H7 (cell line): ENCODE measurements at regions not wholly inside any gene's neighbourhood (a gene's known extent, or its start where the extent isn't known, plus 50 kb on each side); places are given as distances from the start of the nearest gene placed in this dataset.

Source experiments
- DNase-seq: peaks from one replicate; pipeline ENCODE4 v3.0.0; 2012
- H3K27me3 ChIP-seq: 2 replicates; pipeline ENCODE4 v1.6.0; 2011; ENCODE audit warnings: mild to moderate bottlenecking, low read length; ENCODE audit not compliant: control insufficient read depth, insufficient read depth
- H3K36me3 ChIP-seq: replicated peaks from 2 replicates; pipeline ENCODE4 v1.5.1; 2011; ENCODE audit warnings: low read length; ENCODE audit not compliant: control insufficient read depth, insufficient read depth
- H3K4me3 ChIP-seq: 2 replicates; pipeline ENCODE4 v1.5.1; 2011; ENCODE audit warnings: low read depth, mild to moderate bottlenecking, control low read depth, low read length, moderate library complexity; ENCODE audit not compliant: insufficient read depth

GRCh38 chr5:31048282-31049270 lies 144.9 kb upstream of the CDH6 start:
- Histone ChIP-seq H3K27me3 (no peaks in the 10 kb centered on the region), H3K36me3 (no peaks in the 10 kb centered on the region), H3K4me3 (no peak overlapping the region)
- no peak for DNase-seq

GRCh38 chr5:31047621-31048020 lies 145.9 kb upstream of the CDH6 start:
- Histone ChIP-seq H3K4me3 (no peak overlapping the region), H3K27me3 (no peaks in the 10 kb centered on the region), H3K36me3 (no peaks in the 10 kb centered on the region)
- DNase-seq = no peak

GRCh38 chr5:31047007-31047406 lies 146.5 kb upstream of the CDH6 start:
- Histone ChIP-seq H3K4me3 (no peak overlapping the region), H3K36me3 (no peaks in the 10 kb centered on the region), H3K27me3 (no peaks in the 10 kb centered on the region)
- DNase-seq = peak; percentile 6

GRCh38 chr5:31036411-31036810 lies 157.1 kb upstream of the CDH6 start:
- no peak for DNase-seq
- H3K4me3 ChIP-seq = no peak overlapping the region
- no peaks in the 10 kb centered on the region for H3K36me3 ChIP-seq
- no peaks in the 10 kb centered on the region for H3K27me3 ChIP-seq

GRCh38 chr5:31033295-31033694 lies 160.2 kb upstream of the CDH6 start:
- Histone ChIP-seq H3K27me3 (no peaks in the 10 kb centered on the region), H3K36me3 (no peaks in the 10 kb centered on the region), H3K4me3 (no peak overlapping the region)
- DNase-seq = no peak

DNA sequence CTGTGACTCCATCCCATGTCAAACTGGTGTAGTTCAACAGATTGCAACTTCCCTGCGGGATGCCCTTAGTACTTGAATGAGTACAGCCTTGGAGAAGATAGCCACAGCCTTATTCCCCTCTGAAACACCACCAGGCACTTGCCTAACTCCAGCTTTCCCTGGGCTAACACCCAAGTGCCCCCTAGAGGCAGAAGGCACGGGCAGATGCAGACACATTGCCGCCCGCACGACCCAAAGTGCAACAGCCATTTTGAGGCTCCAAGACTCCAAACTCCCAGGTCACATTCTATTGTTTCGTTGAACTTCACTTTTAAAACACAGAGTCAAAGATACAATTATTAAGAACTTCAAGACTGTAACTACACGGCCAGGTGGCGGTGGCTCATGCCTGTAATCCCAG lies 163.6 kb upstream of the CDH6 start:
- no peaks in the 10 kb centered on the region for H3K27me3 ChIP-seq
- no peak overlapping the region for H3K4me3 ChIP-seq
- peak; percentile 13 for DNase-seq
- no peaks in the 10 kb centered on the region for H3K36me3 ChIP-seq

- no peaks in the 10 kb centered on the region for H3K36me3 ChIP-seq
- no peak for DNase-seq
- H3K27me3 ChIP-seq = no peaks in the 10 kb centered on the region
- no peak overlapping the region for H3K4me3 ChIP-seq
These were observed 165.8 kb upstream of the CDH6 start for GRCh38 chr5:31027721-31028120.

GRCh38 chr5:31023105-31023504 lies 170.4 kb upstream of the CDH6 start:
- Histone ChIP-seq H3K36me3 (no peaks in the 10 kb centered on the region), H3K4me3 (no peak overlapping the region), H3K27me3 (no peaks in the 10 kb centered on the region)
- DNase-seq = no peak

GRCh38 chr5:31021181-31021624 lies 172.3 kb upstream of the CDH6 start:
- Histone ChIP-seq H3K27me3 (no peaks in the 10 kb centered on the region), H3K36me3 (no peaks in the 10 kb centered on the region), H3K4me3 (no peak overlapping the region)
- no peak for DNase-seq

GRCh38 chr5:31008231-31008630 lies 185.3 kb upstream of the CDH6 start:
- DNase-seq = no peak

GRCh38 chr5:31007672-31008071 lies 185.8 kb upstream of the CDH6 start:
- no peak for DNase-seq
- no peaks in the 10 kb centered on the region for H3K27me3 ChIP-seq
- no peaks in the 10 kb centered on the region for H3K36me3 ChIP-seq
- H3K4me3 ChIP-seq = no peak overlapping the region

More at GRCh38 chr5:31008231-31008630, 185.3 kb upstream of the CDH6 start:
- no peak overlapping the region for H3K4me3 ChIP-seq
- no peaks in the 10 kb centered on the region for H3K36me3 ChIP-seq
- no peaks in the 10 kb centered on the region for H3K27me3 ChIP-seq

DNA sequence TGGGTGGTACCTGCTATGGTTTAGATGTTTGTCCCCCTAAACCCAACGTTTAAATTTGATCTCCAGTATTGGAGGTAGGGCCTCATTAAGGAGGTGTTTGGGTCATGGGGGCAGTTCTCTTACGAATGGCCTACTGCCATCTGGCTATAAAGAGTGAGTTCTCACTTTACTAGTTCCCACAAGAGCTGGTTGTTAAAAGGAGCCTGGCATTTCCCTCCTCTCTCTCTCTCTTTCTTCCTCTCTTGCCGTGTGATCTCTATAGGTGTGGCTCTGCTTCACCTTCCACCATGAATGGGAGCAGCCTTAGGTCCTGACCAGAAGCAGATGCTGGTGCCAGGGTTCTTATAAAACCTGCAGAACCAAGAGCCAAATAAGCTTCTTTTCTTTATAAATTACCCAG lies 193.2 kb upstream of the CDH6 start:
- DNase-seq = no peak
- H3K36me3 ChIP-seq = no peaks in the 10 kb centered on the region
- no peaks in the 10 kb centered on the region for H3K27me3 ChIP-seq
- no peak overlapping the region for H3K4me3 ChIP-seq

GRCh38 chr5:30997681-30998080 lies 195.8 kb upstream of the CDH6 start:
- DNase-seq = no peak

DNA sequence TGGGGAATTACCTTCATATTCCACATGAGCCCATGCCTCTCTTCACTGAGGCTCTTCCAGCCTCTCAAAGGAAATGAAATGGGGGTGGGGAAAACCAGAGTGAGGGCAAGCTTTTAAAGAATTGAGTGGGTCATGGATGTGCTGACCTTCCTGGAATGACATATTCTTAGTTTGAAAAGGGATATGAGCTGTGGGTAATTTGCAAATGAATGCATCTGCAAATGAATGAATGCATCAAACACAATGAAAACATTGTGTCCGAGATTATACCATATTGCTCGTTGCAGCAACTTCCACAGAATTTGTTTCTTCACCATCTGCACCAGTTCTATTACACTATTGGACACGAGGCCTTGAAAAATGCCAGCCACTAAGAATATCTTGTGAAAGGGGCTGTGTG lies 198.6 kb upstream of the CDH6 start:
- Histone ChIP-seq H3K27me3 (no peaks in the 10 kb centered on the region), H3K4me3 (no peak overlapping the region), H3K36me3 (no peaks in the 10 kb centered on the region)
- DNase-seq = no peak

More at GRCh38 chr5:30997681-30998080, 195.8 kb upstream of the CDH6 start:
- Histone ChIP-seq H3K27me3 (no peaks in the 10 kb centered on the region), H3K36me3 (no peaks in the 10 kb centered on the region), H3K4me3 (no peak overlapping the region)

DNA sequence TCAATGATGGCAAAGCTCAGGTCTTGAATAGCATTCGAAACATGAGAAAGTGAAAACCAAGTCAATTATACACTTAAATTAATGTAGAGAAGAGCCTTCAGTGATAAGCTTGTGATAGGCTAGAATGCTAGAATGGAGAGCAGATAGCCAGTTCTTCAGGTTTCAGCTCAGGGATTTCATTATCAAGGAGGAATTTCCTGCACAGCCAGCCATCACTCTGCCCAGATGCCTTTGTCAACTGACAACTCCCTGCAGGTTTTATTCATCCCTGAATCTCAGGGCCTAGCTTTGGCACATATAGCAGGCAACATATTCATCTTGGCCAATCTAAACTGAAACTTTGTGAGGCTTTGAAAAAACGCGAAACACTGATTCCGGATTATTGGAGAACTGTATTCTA lies 199.3 kb upstream of the CDH6 start:
- H3K36me3 ChIP-seq = no peaks in the 10 kb centered on the region
- DNase-seq = no peak
- no peaks in the 10 kb centered on the region for H3K27me3 ChIP-seq
- no peak overlapping the region for H3K4me3 ChIP-seq
